HAP-1 (cell line): ENCODE measurements at regions not wholly inside any gene's neighbourhood (a gene's known extent, or its start where the extent isn't known, plus 50 kb on each side); places are given as distances from the start of the nearest gene placed in this dataset.

Experiments
- DNase-seq, 2 experiments: peaks; one replicate each; pipeline ENCODE4 v3.0.0-alpha.2; 2016 to 2020; ENCODE audit warnings: low spot score in 2 of 2
- H3K27me3 ChIP-seq: fragments of 250-450 bp; sonication (Bioruptor Pico); 2 replicates; pipeline ENCODE4 v1.5.1; 2020; ENCODE audit warnings: low read depth, mild to moderate bottlenecking, moderate library complexity
- H3K36me3 ChIP-seq: fragments of 250-450 bp; sonication (Bioruptor Pico); replicated peaks from 2 replicates; pipeline ENCODE4 v1.5.1; 2020; ENCODE audit warnings: mild to moderate bottlenecking
- H3K4me1 ChIP-seq: fragments of 250-450 bp; sonication (Bioruptor Pico); 2 replicates; pipeline ENCODE4 v1.5.1; 2020; ENCODE audit warnings: mild to moderate bottlenecking
- H3K4me3 ChIP-seq: fragments of 250-450 bp; sonication (Bioruptor Pico); 2 replicates; pipeline ENCODE4 v1.5.1; 2020; ENCODE audit warnings: mild to moderate bottlenecking, moderate library complexity
- H3K9me3 ChIP-seq: fragments of 250-450 bp; sonication (Bioruptor Pico); 2 replicates; pipeline ENCODE4 v1.5.1; 2020; ENCODE audit warnings: mild to moderate bottlenecking, moderate library complexity
- in situ Hi-C: fragments of 300-500 bp; cut with MboI; formaldehyde crosslinking; loops from 3 replicates; pipeline ENCODE4 v1.14.3; 2020; ENCODE audit warnings: low sequenced_read_pairs, inconsistent platforms, mixed read lengths

DNA sequence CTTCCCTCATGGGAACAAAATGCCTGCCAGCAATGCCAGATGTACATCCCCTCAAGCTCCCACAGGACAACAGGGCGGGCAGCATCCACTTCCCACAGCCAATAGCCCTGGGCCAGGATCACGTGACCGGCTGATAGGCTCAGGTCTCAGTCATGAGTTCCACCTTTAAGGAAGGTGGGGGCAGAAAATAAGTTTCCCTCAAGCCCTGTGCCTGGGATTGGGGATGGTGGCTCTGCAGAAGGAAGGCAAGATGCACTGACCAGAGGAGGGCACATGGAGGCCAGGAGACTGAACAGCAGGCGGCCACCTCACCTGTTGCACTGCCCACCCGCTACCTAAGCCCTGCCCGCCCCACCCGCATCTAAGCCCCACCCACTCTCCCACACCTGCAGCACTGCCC lies 149.1 kb downstream of the BMP7 start:
- Histone ChIP-seq H3K36me3 (no peaks in the 10 kb centered on the region), H3K9me3 (no peaks in the 10 kb centered on the region), H3K27me3 (no peaks in the 10 kb centered on the region), H3K4me1 (no peaks in the 10 kb centered on the region), H3K4me3 (no peak overlapping the region)
- in situ Hi-C loops: no loop called here
- no peak for DNase-seq

DNA sequence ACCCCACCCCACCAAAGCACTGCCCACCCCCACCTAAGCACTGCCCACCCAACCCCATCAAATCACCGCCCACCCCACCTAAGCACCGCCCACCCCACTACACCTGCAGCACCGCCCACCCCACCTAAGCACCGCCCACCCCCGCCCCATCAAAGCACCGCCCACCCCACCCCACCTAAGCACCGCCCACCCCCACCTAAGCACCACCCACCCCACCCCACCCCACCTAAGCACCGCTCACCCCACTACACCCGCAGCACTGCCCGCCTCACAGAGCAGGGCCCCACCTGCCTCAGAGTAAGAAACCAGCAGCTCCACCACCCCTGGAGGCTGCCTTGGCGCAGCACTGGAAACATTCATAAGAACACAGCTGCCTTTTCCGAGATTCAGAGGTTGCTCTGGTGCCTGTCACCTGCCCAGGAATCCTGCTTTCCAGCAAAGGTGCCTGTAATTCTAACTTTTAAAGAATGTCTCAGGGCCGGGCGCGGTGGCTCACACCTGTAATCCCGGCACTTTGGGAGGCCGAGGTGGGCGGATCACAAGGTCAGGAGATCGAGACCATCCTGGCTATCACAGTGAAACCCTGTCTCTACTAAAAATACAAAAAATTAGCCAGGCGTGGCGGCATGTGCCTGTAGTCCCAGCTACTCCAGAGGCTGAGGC lies 148.2 kb downstream of the BMP7 start:
- H3K9me3 ChIP-seq: no peaks in the 10 kb centered on the region
- no peaks in the 10 kb centered on the region for H3K27me3 ChIP-seq
- no peaks in the 10 kb centered on the region for H3K4me1 ChIP-seq
- DNase-seq: no peak
- no peaks in the 10 kb centered on the region for H3K36me3 ChIP-seq
- H3K4me3 ChIP-seq: no peak overlapping the region
- in situ Hi-C loops: no loop called here
